ENCODE measurements at regions not wholly inside any gene's neighbourhood (a gene's known extent, or its start where the extent isn't known, plus 50 kb on each side); places are given as distances from the start of the nearest gene placed in this dataset.
A peak's percentile ranks its signal among the peaks of the same experiment; 100 is the strongest.

GRCh38 chr21:38702196-38702595 is 103.5 kb upstream of the ETS2 start:
- no peak for DNase-seq (ENCODE audit: low read depth, low spot score)
- H3K4me3 ChIP-seq (ENCODE audit: low read depth, low read length): no peak overlapping the region
- POLR2A ChIA-PET: no interaction called here
- CTCF ChIA-PET: interaction anchor here (0.6 to 1.0 kb wide), 2 partner anchors 9 to 436 kb away, joined by 3 to 4 read pairs; no protein-coding TSS in a partner anchor
- TF ChIP-seq, protein P1, sequence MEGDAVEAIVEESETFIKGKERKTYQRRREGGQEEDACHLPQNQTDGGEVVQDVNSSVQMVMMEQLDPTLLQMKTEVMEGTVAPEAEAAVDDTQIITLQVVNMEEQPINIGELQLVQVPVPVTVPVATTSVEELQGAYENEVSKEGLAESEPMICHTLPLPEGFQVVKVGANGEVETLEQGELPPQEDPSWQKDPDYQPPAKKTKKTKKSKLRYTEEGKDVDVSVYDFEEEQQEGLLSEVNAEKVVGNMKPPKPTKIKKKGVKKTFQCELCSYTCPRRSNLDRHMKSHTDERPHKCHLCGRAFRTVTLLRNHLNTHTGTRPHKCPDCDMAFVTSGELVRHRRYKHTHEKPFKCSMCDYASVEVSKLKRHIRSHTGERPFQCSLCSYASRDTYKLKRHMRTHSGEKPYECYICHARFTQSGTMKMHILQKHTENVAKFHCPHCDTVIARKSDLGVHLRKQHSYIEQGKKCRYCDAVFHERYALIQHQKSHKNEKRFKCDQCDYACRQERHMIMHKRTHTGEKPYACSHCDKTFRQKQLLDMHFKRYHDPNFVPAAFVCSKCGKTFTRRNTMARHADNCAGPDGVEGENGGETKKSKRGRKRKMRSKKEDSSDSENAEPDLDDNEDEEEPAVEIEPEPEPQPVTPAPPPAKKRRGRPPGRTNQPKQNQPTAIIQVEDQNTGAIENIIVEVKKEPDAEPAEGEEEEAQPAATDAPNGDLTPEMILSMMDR (IDR thresholded peaks at IDR 0.05; ENCODE audit: low read depth, low read length): no peak
- H3K27me3 ChIP-seq (ENCODE audit: control insufficient read depth, insufficient read depth, low read length): peaks cover 58% of the 10 kb centered on the region
- H3K9me3 ChIP-seq (ENCODE audit: control insufficient read depth, insufficient read depth, low read length): no peaks in the 10 kb centered on the region; the same call in 1 of the 2 replicates
- H3K27ac ChIP-seq (ENCODE audit: low read depth, low read length): no peak overlapping the region

- H3K9me3 ChIP-seq (ENCODE audit: control insufficient read depth, insufficient read depth, low read length): no peaks in the 10 kb centered on the region
- peaks cover 30% of the 10 kb centered on the region for H3K27me3 ChIP-seq (ENCODE audit: control insufficient read depth, insufficient read depth, low read length)
- CTCF ChIA-PET: interaction anchor here (0.6 kb wide), 2 partner anchors 72 to 133 kb away, joined by 3 to 6 read pairs; no protein-coding TSS in a partner anchor
- DNase-seq (ENCODE audit: low read depth, low spot score): no peak
- TF ChIP-seq, protein P1 (IDR thresholded peaks at IDR 0.05; ENCODE audit: low read depth, low read length): no peak
- H3K27ac ChIP-seq (ENCODE audit: low read depth, low read length): no peak overlapping the region
- POLR2A ChIA-PET: interaction anchor here (0.6 kb wide), 1 partner anchor 259 kb away, joined by 3 read pairs; no protein-coding TSS in a partner anchor
- H3K4me3 ChIP-seq (ENCODE audit: low read depth, low read length): no peak overlapping the region
Observed at GRCh38 chr21:38709876-38710275, 95.9 kb upstream of the ETS2 start.

- Histone ChIP-seq H3K27ac (ENCODE audit: low read depth, low read length) (no peak overlapping the region), H3K9me3 (ENCODE audit: control insufficient read depth, insufficient read depth, low read length) (no peaks in the 10 kb centered on the region), H3K4me3 (ENCODE audit: low read depth, low read length) (no peak overlapping the region), H3K27me3 (ENCODE audit: control insufficient read depth, insufficient read depth, low read length) (peaks cover 36% of the 10 kb centered on the region)
- CTCF ChIA-PET: interaction anchor here (0.6 to 1.6 kb wide), 7 partner anchors 8 to 427 kb away, joined by 3 to 5 read pairs (median 4); no protein-coding TSS in a partner anchor
- no peak for DNase-seq (ENCODE audit: low read depth, low spot score)
- TF ChIP-seq, protein P1 (IDR thresholded peaks at IDR 0.05; ENCODE audit: low read depth, low read length): peak; percentile 53
- POLR2A ChIA-PET: no interaction called here
Observed at GRCh38 chr21:38712071-38712470, 93.7 kb upstream of the ETS2 start.

GRCh38 chr21:38712664-38713063 is 93.1 kb upstream of the ETS2 start:
- Histone ChIP-seq H3K27me3 (ENCODE audit: control insufficient read depth, insufficient read depth, low read length) (peaks cover 39% of the 10 kb centered on the region), H3K4me3 (ENCODE audit: low read depth, low read length) (no peak overlapping the region), H3K27ac (ENCODE audit: low read depth, low read length) (no peak overlapping the region), H3K9me3 (ENCODE audit: control insufficient read depth, insufficient read depth, low read length) (no peaks in the 10 kb centered on the region)
- ChIA-PET CTCF (interaction anchor here (1.0 to 1.6 kb wide), 4 partner anchors 8 to 191 kb away, joined by 3 to 4 read pairs (median 4); no protein-coding TSS in a partner anchor), POLR2A (no interaction called here)
- no peak for DNase-seq (ENCODE audit: low read depth, low spot score)
- TF ChIP-seq, protein P1 (IDR thresholded peaks at IDR 0.05; ENCODE audit: low read depth, low read length): no peak

GRCh38 chr21:38714039-38714817 is 91.5 kb upstream of the ETS2 start:
- ChIA-PET CTCF (no interaction called here), POLR2A (no interaction called here)
- no peaks in the 10 kb centered on the region; the same call in 1 of the 2 replicates for H3K9me3 ChIP-seq (ENCODE audit: control insufficient read depth, insufficient read depth, low read length)
- H3K4me3 ChIP-seq (ENCODE audit: low read depth, low read length): no peak overlapping the region
- peaks cover 46% of the 10 kb centered on the region for H3K27me3 ChIP-seq (ENCODE audit: control insufficient read depth, insufficient read depth, low read length)
- DNase-seq (ENCODE audit: low read depth, low spot score): no peak
- no peak overlapping the region for H3K27ac ChIP-seq (ENCODE audit: low read depth, low read length)
- TF ChIP-seq, protein P1 (IDR thresholded peaks at IDR 0.05; ENCODE audit: low read depth, low read length): no peak

All from AG04450 (cell line).